ENCODE measurements at regions not wholly inside any gene's neighbourhood (a gene's known extent, or its start where the extent isn't known, plus 50 kb on each side); places are given as distances from the start of the nearest gene placed in this dataset.
"Not testable (repeated sequence)": the region's sequence is repeated elsewhere in the genome, so short reads cannot be mapped to it uniquely, and the experiment has no call there.

GRCh38 chr11:67940440-67940839, 63.5 kb downstream of the UNC93B1 start:
- DNase-seq (ENCODE audit: low spot score); H3K36me3 Mint-ChIP-seq (ENCODE audit: low read depth); H3K4me1 Mint-ChIP-seq (ENCODE audit: low read depth); intact Hi-C loops (cut with micrococcal nuclease); H3K4me3 Mint-ChIP-seq (ENCODE audit: low read depth); H3K27ac Mint-ChIP-seq; H3K9me3 Mint-ChIP-seq: not testable (repeated sequence)
- peaks cover 12% of the 10 kb centered on the region for H3K27me3 Mint-ChIP-seq (ENCODE audit: low read depth)

- not testable (repeated sequence) for H3K27ac Mint-ChIP-seq; H3K36me3 Mint-ChIP-seq (ENCODE audit: low read depth); DNase-seq (ENCODE audit: low spot score); H3K9me3 Mint-ChIP-seq; H3K4me3 Mint-ChIP-seq (ENCODE audit: low read depth); H3K4me1 Mint-ChIP-seq (ENCODE audit: low read depth)
- intact Hi-C loops (cut with micrococcal nuclease) = loop anchor here (5.0 kb wide), 1 partner anchor 82 kb away; no protein-coding TSS in a partner anchor
- H3K27me3 Mint-ChIP-seq (ENCODE audit: low read depth) = peaks cover 13% of the 10 kb centered on the region
Measured at GRCh38 chr11:67938964-67939363, 64.9 kb downstream of the UNC93B1 start.

DNA sequence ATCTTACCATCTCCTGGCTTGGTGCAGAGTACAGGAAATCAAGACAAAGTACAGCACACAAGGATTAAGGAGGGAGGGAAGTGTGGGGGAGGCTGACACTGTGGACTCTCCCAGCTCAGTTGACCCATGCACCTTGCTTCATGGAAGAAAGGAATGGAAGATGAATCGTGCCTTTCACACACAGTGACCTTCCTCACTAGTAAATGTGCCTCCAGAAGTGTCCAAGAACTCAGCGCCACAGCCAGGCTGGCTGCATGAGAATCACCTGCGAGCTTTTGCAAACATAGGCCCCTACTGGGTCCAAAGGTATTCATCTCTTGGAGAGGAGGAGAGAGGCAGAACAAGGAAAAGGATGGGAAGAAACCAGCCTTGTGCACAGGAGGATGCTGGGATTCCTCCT, 65.5 kb downstream of the UNC93B1 start:
- H3K27ac Mint-ChIP-seq; DNase-seq (ENCODE audit: low spot score); H3K4me3 Mint-ChIP-seq (ENCODE audit: low read depth); H3K4me1 Mint-ChIP-seq (ENCODE audit: low read depth); H3K9me3 Mint-ChIP-seq; H3K36me3 Mint-ChIP-seq (ENCODE audit: low read depth): not testable (repeated sequence)
- intact Hi-C loops (cut with micrococcal nuclease) = loop anchor here (5.0 kb wide), 1 partner anchor 81 kb away; no protein-coding TSS in a partner anchor
- peaks cover 17% of the 10 kb centered on the region for H3K27me3 Mint-ChIP-seq (ENCODE audit: low read depth)

- intact Hi-C loops (cut with micrococcal nuclease); H3K9me3 Mint-ChIP-seq; H3K36me3 Mint-ChIP-seq (ENCODE audit: low read depth); H3K4me3 Mint-ChIP-seq (ENCODE audit: low read depth); DNase-seq (ENCODE audit: low spot score); H3K27ac Mint-ChIP-seq: not testable (repeated sequence)
- H3K4me1 Mint-ChIP-seq (ENCODE audit: low read depth) = peaks cover 22% of the 10 kb centered on the region
- H3K27me3 Mint-ChIP-seq (ENCODE audit: low read depth) = peaks cover 27% of the 10 kb centered on the region
Measured at GRCh38 chr11:67923565-67923964, 80.3 kb downstream of the UNC93B1 start.

GRCh38 chr11:67920546-67920945, 83.4 kb downstream of the UNC93B1 start:
- intact Hi-C loops (cut with micrococcal nuclease); H3K9me3 Mint-ChIP-seq; H3K36me3 Mint-ChIP-seq (ENCODE audit: low read depth): not testable (repeated sequence)
- peaks cover 24% of the 10 kb centered on the region for H3K27me3 Mint-ChIP-seq (ENCODE audit: low read depth)
- H3K4me1 Mint-ChIP-seq (ENCODE audit: low read depth) = peaks cover 16% of the 10 kb centered on the region
- peak overlapping the region; percentile 92 for H3K27ac Mint-ChIP-seq
- peak overlapping the region; percentile 49 for H3K4me3 Mint-ChIP-seq (ENCODE audit: low read depth)
- DNase-seq (ENCODE audit: low spot score) = peak; percentile 19

DNA sequence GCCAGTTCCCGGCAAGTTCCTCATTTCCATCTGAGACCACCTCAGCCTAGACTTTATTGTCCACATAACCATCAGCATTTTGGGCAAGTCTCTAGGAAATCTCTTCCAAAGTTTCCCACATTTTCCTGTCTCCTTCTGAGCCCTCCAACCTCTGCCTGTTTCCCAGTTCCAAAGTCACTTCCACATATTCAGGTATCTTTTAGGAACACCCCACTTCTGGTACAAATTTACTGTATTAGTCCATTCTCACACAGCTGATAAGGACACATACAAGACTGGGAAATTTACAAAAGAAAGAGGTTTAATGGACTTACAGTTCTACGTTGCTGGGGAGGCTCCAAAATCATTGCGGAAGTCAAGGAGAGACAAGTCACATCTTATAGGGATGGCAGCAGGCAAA, 91.7 kb downstream of the UNC93B1 start:
- peaks cover 16% of the 10 kb centered on the region for H3K9me3 Mint-ChIP-seq
- H3K27ac Mint-ChIP-seq; H3K36me3 Mint-ChIP-seq (ENCODE audit: low read depth); H3K4me3 Mint-ChIP-seq (ENCODE audit: low read depth); DNase-seq (ENCODE audit: low spot score); intact Hi-C loops (cut with micrococcal nuclease); H3K4me1 Mint-ChIP-seq (ENCODE audit: low read depth): not testable (repeated sequence)
- H3K27me3 Mint-ChIP-seq (ENCODE audit: low read depth) = peaks cover 27% of the 10 kb centered on the region

DNA sequence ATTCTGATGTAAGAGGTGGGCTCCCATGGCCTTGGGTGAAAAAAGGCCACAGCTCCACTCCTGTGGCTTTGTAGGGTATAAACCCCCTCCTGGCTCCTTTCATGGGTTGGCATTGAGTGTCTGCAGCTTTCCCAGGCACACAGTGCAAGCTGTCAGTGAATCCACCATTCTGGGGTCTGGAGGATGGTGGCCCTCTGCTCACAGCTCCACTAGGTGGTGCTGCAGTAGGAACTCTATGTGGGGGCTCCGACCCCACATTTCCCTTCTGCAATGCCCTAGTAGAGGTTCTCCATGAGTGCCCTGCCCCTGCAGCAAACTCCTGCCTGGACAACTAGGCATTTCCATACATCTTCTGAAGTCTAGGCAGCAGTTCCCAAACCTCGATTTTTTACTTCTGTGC, 92.7 kb downstream of the UNC93B1 start:
- DNase-seq (ENCODE audit: low spot score); H3K27ac Mint-ChIP-seq; H3K4me1 Mint-ChIP-seq (ENCODE audit: low read depth); H3K4me3 Mint-ChIP-seq (ENCODE audit: low read depth); intact Hi-C loops (cut with micrococcal nuclease); H3K36me3 Mint-ChIP-seq (ENCODE audit: low read depth): not testable (repeated sequence)
- H3K9me3 Mint-ChIP-seq = peaks cover 16% of the 10 kb centered on the region
- H3K27me3 Mint-ChIP-seq (ENCODE audit: low read depth) = peaks cover 25% of the 10 kb centered on the region

DNA sequence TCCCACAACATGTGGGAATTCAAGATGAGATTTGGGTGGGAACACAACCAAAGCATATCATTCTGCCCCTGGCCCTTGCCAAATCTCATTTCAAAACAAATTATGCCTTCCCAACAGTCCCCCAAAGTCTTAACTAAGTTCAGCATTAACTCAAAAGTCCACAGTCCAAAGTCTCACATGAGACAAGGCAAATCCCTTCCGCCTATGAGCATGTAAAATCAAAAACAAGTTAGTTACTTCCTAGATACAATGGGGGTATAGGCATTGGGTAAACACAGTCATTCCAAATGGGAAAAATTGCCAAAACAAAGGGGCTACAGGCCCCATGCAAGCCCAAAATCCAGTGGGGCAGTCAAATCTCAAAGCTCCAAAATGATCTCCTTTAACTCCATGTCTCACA, 93.1 kb downstream of the UNC93B1 start:
- H3K27ac Mint-ChIP-seq; DNase-seq (ENCODE audit: low spot score); H3K4me3 Mint-ChIP-seq (ENCODE audit: low read depth); H3K36me3 Mint-ChIP-seq (ENCODE audit: low read depth); intact Hi-C loops (cut with micrococcal nuclease); H3K4me1 Mint-ChIP-seq (ENCODE audit: low read depth): not testable (repeated sequence)
- H3K27me3 Mint-ChIP-seq (ENCODE audit: low read depth) = peaks cover 22% of the 10 kb centered on the region
- H3K9me3 Mint-ChIP-seq = peaks cover 16% of the 10 kb centered on the region

- not testable (repeated sequence) for H3K9me3 Mint-ChIP-seq; DNase-seq (ENCODE audit: low spot score)
Measured at GRCh38 chr11:67906969-67907368, 96.9 kb downstream of the UNC93B1 start.

DNA sequence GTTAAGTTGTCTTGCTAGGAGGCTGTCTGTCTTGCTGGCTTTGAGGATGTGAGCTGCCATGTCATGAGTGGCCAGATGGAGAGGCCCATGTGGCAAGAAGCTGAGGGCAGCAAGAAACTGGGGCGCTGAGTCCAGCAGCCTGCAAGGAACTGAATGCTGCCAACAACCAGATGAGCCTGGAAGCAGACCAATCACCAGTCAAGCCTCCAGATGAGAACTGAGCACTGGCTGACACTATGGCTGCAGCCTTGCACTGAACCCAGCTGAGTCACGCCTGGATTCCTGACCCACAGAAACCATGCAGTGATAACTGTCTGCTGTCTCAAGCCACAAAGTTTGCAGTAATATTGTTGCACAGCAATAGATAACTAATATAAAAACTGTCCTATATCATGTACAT, 104.4 kb downstream of the UNC93B1 start:
- H3K36me3 Mint-ChIP-seq (ENCODE audit: low read depth); H3K4me3 Mint-ChIP-seq (ENCODE audit: low read depth); DNase-seq (ENCODE audit: low spot score); H3K27me3 Mint-ChIP-seq (ENCODE audit: low read depth); H3K27ac Mint-ChIP-seq; H3K9me3 Mint-ChIP-seq; H3K4me1 Mint-ChIP-seq (ENCODE audit: low read depth); intact Hi-C loops (cut with micrococcal nuclease): not testable (repeated sequence)

More at GRCh38 chr11:67906969-67907368, 96.9 kb downstream of the UNC93B1 start:
- H3K4me1 Mint-ChIP-seq (ENCODE audit: low read depth); intact Hi-C loops (cut with micrococcal nuclease); H3K36me3 Mint-ChIP-seq (ENCODE audit: low read depth); H3K4me3 Mint-ChIP-seq (ENCODE audit: low read depth); H3K27ac Mint-ChIP-seq; H3K27me3 Mint-ChIP-seq (ENCODE audit: low read depth): not testable (repeated sequence)

DNA sequence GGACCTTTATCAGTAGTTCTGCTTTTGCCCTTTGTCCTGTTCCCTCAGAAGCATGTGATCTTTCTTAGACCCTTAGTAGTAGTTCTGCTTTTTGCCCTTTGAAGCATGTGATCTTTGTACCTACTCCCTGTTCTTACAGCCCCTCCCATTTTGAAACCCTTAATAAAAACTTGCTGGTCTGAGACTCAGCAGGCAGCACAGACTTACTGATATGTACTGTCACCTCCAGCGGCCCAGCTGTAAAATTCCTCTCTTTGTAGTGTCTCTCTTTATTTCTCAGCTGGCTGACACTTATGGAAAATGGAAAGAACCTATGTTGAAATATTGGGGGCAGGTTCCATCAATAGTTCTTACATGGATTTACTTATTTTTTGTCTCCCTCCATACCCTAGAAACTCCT, 110.4 kb downstream of the UNC93B1 start:
- H3K36me3 Mint-ChIP-seq (ENCODE audit: low read depth); H3K9me3 Mint-ChIP-seq; intact Hi-C loops (cut with micrococcal nuclease); H3K27ac Mint-ChIP-seq; DNase-seq (ENCODE audit: low spot score); H3K4me3 Mint-ChIP-seq (ENCODE audit: low read depth); H3K4me1 Mint-ChIP-seq (ENCODE audit: low read depth): not testable (repeated sequence)
- H3K27me3 Mint-ChIP-seq (ENCODE audit: low read depth) = peaks cover 14% of the 10 kb centered on the region

DNA sequence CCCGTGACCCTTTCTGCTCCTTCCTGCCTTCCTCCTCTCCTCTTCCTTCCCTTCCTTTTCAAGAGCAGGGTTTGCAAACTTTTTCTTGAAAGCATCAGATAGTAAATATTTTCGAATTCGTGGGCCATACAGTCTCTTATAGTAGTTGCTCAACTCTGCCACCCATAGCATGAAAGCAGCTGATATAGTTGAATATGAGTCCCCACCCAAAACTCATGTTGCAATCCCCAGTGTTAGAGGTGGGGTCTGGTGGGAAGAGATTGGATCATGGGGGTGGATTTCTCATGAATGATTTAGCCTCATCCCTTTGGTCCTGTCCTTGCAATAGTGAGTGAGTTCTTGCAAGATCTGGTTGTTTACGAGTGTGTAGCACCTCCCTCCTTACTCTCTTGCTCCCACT, 114.3 kb downstream of the UNC93B1 start:
- H3K27ac Mint-ChIP-seq; H3K36me3 Mint-ChIP-seq (ENCODE audit: low read depth); intact Hi-C loops (cut with micrococcal nuclease); H3K4me3 Mint-ChIP-seq (ENCODE audit: low read depth); DNase-seq (ENCODE audit: low spot score); H3K9me3 Mint-ChIP-seq: not testable (repeated sequence)
- H3K27me3 Mint-ChIP-seq (ENCODE audit: low read depth) = peaks cover 24% of the 10 kb centered on the region
- H3K4me1 Mint-ChIP-seq (ENCODE audit: low read depth) = peaks cover 11% of the 10 kb centered on the region

GRCh38 chr11:67888056-67888455, 115.8 kb downstream of the UNC93B1 start:
- H3K36me3 Mint-ChIP-seq (ENCODE audit: low read depth); intact Hi-C loops (cut with micrococcal nuclease); H3K27ac Mint-ChIP-seq; DNase-seq (ENCODE audit: low spot score); H3K9me3 Mint-ChIP-seq; H3K4me3 Mint-ChIP-seq (ENCODE audit: low read depth): not testable (repeated sequence)
- H3K27me3 Mint-ChIP-seq (ENCODE audit: low read depth) = peaks cover 26% of the 10 kb centered on the region
- peaks cover 24% of the 10 kb centered on the region for H3K4me1 Mint-ChIP-seq (ENCODE audit: low read depth)

DNA sequence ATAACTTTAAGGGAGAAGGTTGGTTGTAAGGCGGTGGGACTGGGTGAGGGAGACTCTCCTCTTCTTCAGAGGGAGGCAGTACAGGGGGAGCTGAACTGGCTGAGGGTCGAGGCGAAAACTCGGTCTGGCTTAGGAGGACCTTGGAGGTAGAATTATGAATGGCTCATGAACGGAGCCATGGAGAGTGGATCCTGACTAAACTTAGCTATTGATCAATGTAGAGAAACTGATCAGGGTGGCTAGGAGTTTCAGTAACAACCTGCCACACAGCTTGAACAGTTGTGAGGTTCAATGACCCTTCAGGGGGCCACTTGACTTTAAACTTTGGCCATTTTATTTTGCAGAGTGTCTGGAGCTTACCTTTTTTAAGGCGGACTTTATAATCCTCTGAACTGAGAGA, 117.2 kb downstream of the UNC93B1 start:
- H3K9me3 Mint-ChIP-seq; H3K4me3 Mint-ChIP-seq (ENCODE audit: low read depth); H3K27ac Mint-ChIP-seq; H3K36me3 Mint-ChIP-seq (ENCODE audit: low read depth); intact Hi-C loops (cut with micrococcal nuclease); DNase-seq (ENCODE audit: low spot score): not testable (repeated sequence)
- Mint-ChIP-seq H3K27me3 (ENCODE audit: low read depth) (peaks cover 28% of the 10 kb centered on the region), H3K4me1 (ENCODE audit: low read depth) (peaks cover 26% of the 10 kb centered on the region)

All from activated T-helper 2 cell treated with anti-CD3 and anti-CD28 coated beads, Interferon-gamma antibody, Interleukin-2, Interleukin-4, amounts not matched to agents 10 μg/mL and 5 μg/mL and 100 μg/mL, durations not matched to agents 14 hours and 24 hours and 36 hours (primary cell).